ENCODE measurements at regions not wholly inside any gene's neighbourhood (a gene's known extent, or its start where the extent isn't known, plus 50 kb on each side); places are given as distances from the start of the nearest gene placed in this dataset.

DNA sequence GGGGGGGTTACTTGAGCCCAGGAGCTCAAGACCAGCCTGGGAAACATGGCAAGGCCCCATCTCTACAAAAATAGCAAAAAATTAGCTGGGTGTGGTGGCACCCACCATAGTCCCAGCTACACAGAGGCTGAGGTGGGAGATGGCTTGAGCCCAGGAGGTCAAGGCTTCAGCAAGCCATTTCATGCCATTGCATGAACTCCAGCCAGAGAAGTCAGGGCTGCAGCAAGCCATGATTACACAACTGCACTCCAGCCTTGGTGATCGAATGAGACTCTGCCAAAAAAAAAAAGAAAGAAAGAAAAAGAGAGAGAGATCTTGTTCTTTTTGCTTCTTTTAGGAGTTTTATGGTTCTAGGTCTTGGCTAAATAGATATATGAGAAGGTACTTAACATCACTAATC, 200.2 kb upstream of the PHYHIPL start:
- TF ChIP-seq CTCF (conservative IDR thresholded peaks at IDR 0.05; ENCODE audit: low read depth, low read length) (no peak), EZH2 (IDR thresholded peaks at IDR 0.05; ENCODE audit: low read length, unreplicated experiment) (no peak), EZH2phosphoT487 (IDR thresholded peaks at IDR 0.05; ENCODE audit: borderline replicate concordance, low read length) (no peak)

All from PC-3 (cell line).